ENCODE measurements at regions not wholly inside any gene's neighbourhood (a gene's known extent, or its start where the extent isn't known, plus 50 kb on each side); places are given as distances from the start of the nearest gene placed in this dataset.
"Not testable (repeated sequence)": the region's sequence is repeated elsewhere in the genome, so short reads cannot be mapped to it uniquely, and the experiment has no call there.

GRCh38 chr2:77578354-77578753, 56.2 kb upstream of the LRRTM4 start:
- no peaks in the 10 kb centered on the region for H3K27me3 ChIP-seq (ENCODE audit: low read length)
- H2AFZ ChIP-seq (ENCODE audit: low read length): no peak overlapping the region
- H3K27ac ChIP-seq (ENCODE audit: low read length): no peak overlapping the region
- no peak overlapping the region for H3K4me2 ChIP-seq (ENCODE audit: low read depth, low read length, poor library complexity, severe bottlenecking)
- H3K4me3 ChIP-seq (ENCODE audit: low read length): no peak overlapping the region
- no peaks in the 10 kb centered on the region for H4K20me1 ChIP-seq (ENCODE audit: insufficient read depth, low read depth, low read length)
- H3K4me1 ChIP-seq (ENCODE audit: low read length): no peaks in the 10 kb centered on the region
- no peak overlapping the region for H3K9ac ChIP-seq (ENCODE audit: low read length)
- peaks cover 57% of the 10 kb centered on the region for H3K9me3 ChIP-seq (ENCODE audit: low read length)
- H3K9me2 ChIP-seq (replicated peaks; ENCODE audit: insufficient read depth, low read length): no peaks in the 10 kb centered on the region
- DNase-seq: no peak
- no peaks in the 10 kb centered on the region for H3K36me3 ChIP-seq (ENCODE audit: insufficient read depth, low read length)
- no peaks in the 10 kb centered on the region for H3K79me2 ChIP-seq (ENCODE audit: low read length)

GRCh38 chr2:77579076-77579769, 57.0 kb upstream of the LRRTM4 start:
- Histone ChIP-seq H3K4me3 (ENCODE audit: low read length) (no peak overlapping the region), H3K9ac (ENCODE audit: low read length) (no peak overlapping the region), H3K36me3 (ENCODE audit: insufficient read depth, low read length) (no peaks in the 10 kb centered on the region), H3K4me2 (ENCODE audit: low read depth, low read length, poor library complexity, severe bottlenecking) (no peak overlapping the region), H3K4me1 (ENCODE audit: low read length) (no peaks in the 10 kb centered on the region), H4K20me1 (ENCODE audit: insufficient read depth, low read depth, low read length) (no peaks in the 10 kb centered on the region), H3K79me2 (ENCODE audit: low read length) (no peaks in the 10 kb centered on the region), H3K9me3 (ENCODE audit: low read length) (peaks cover 63% of the 10 kb centered on the region), H3K27me3 (ENCODE audit: low read length) (no peaks in the 10 kb centered on the region), H2AFZ (ENCODE audit: low read length) (no peak overlapping the region), H3K9me2 (replicated peaks; ENCODE audit: insufficient read depth, low read length) (no peaks in the 10 kb centered on the region), H3K27ac (ENCODE audit: low read length) (no peak overlapping the region)
- DNase-seq: no peak

GRCh38 chr2:77588438-77588837, 66.3 kb upstream of the LRRTM4 start:
- H3K27ac ChIP-seq (ENCODE audit: low read length): no peak overlapping the region
- H3K27me3 ChIP-seq (ENCODE audit: low read length): no peaks in the 10 kb centered on the region
- no peaks in the 10 kb centered on the region for H3K9me2 ChIP-seq (replicated peaks; ENCODE audit: insufficient read depth, low read length)
- no peaks in the 10 kb centered on the region for H4K20me1 ChIP-seq (ENCODE audit: insufficient read depth, low read depth, low read length)
- DNase-seq: no peak
- H3K9me3 ChIP-seq (ENCODE audit: low read length): peaks cover 40% of the 10 kb centered on the region
- H2AFZ ChIP-seq (ENCODE audit: low read length): no peak overlapping the region
- no peaks in the 10 kb centered on the region for H3K79me2 ChIP-seq (ENCODE audit: low read length)
- H3K9ac ChIP-seq (ENCODE audit: low read length): no peak overlapping the region
- no peaks in the 10 kb centered on the region for H3K4me1 ChIP-seq (ENCODE audit: low read length)
- H3K36me3 ChIP-seq (ENCODE audit: insufficient read depth, low read length): no peaks in the 10 kb centered on the region
- no peak overlapping the region for H3K4me2 ChIP-seq (ENCODE audit: low read depth, low read length, poor library complexity, severe bottlenecking)
- no peak overlapping the region for H3K4me3 ChIP-seq (ENCODE audit: low read length)

- Histone ChIP-seq H3K79me2 (ENCODE audit: low read length) (no peaks in the 10 kb centered on the region), H4K20me1 (ENCODE audit: insufficient read depth, low read depth, low read length) (no peaks in the 10 kb centered on the region), H3K9me2 (replicated peaks; ENCODE audit: insufficient read depth, low read length) (no peaks in the 10 kb centered on the region), H3K27me3 (ENCODE audit: low read length) (no peaks in the 10 kb centered on the region), H3K9ac (ENCODE audit: low read length) (no peak overlapping the region), H3K9me3 (ENCODE audit: low read length) (peaks cover 27% of the 10 kb centered on the region), H3K4me3 (ENCODE audit: low read length) (no peak overlapping the region), H3K36me3 (ENCODE audit: insufficient read depth, low read length) (no peaks in the 10 kb centered on the region), H3K4me1 (ENCODE audit: low read length) (no peaks in the 10 kb centered on the region), H3K4me2 (ENCODE audit: low read depth, low read length, poor library complexity, severe bottlenecking) (no peak overlapping the region), H2AFZ (ENCODE audit: low read length) (no peak overlapping the region), H3K27ac (ENCODE audit: low read length) (no peak overlapping the region)
- DNase-seq: no peak
Measured at GRCh38 chr2:77590298-77590917, 68.2 kb upstream of the LRRTM4 start.

- H3K4me2 ChIP-seq (ENCODE audit: low read depth, low read length, poor library complexity, severe bottlenecking); H3K4me3 ChIP-seq (ENCODE audit: low read length); DNase-seq; H3K4me1 ChIP-seq (ENCODE audit: low read length); H4K20me1 ChIP-seq (ENCODE audit: insufficient read depth, low read depth, low read length); H2AFZ ChIP-seq (ENCODE audit: low read length); H3K36me3 ChIP-seq (ENCODE audit: insufficient read depth, low read length); H3K9me2 ChIP-seq (replicated peaks; ENCODE audit: insufficient read depth, low read length); H3K27ac ChIP-seq (ENCODE audit: low read length); H3K27me3 ChIP-seq (ENCODE audit: low read length); H3K79me2 ChIP-seq (ENCODE audit: low read length); H3K9ac ChIP-seq (ENCODE audit: low read length): not testable (repeated sequence)
- peaks cover 16% of the 10 kb centered on the region for H3K9me3 ChIP-seq (ENCODE audit: low read length)
Measured at GRCh38 chr2:77592955-77593354, 70.8 kb upstream of the LRRTM4 start.

- H3K4me1 ChIP-seq (ENCODE audit: low read length): no peaks in the 10 kb centered on the region
- no peaks in the 10 kb centered on the region for H3K27me3 ChIP-seq (ENCODE audit: low read length)
- H2AFZ ChIP-seq (ENCODE audit: low read length): no peak overlapping the region
- no peaks in the 10 kb centered on the region for H3K9me2 ChIP-seq (replicated peaks; ENCODE audit: insufficient read depth, low read length)
- H4K20me1 ChIP-seq (ENCODE audit: insufficient read depth, low read depth, low read length): no peaks in the 10 kb centered on the region
- H3K9me3 ChIP-seq (ENCODE audit: low read length): peaks cover 46% of the 10 kb centered on the region
- H3K27ac ChIP-seq (ENCODE audit: low read length): no peak overlapping the region
- no peak overlapping the region for H3K9ac ChIP-seq (ENCODE audit: low read length)
- no peak for DNase-seq
- no peaks in the 10 kb centered on the region for H3K79me2 ChIP-seq (ENCODE audit: low read length)
- H3K4me3 ChIP-seq (ENCODE audit: low read length): no peak overlapping the region
- no peak overlapping the region for H3K4me2 ChIP-seq (ENCODE audit: low read depth, low read length, poor library complexity, severe bottlenecking)
- no peaks in the 10 kb centered on the region for H3K36me3 ChIP-seq (ENCODE audit: insufficient read depth, low read length)
Measured at GRCh38 chr2:77602771-77603170, 80.6 kb upstream of the LRRTM4 start.

GRCh38 chr2:77604953-77605929, 83.1 kb upstream of the LRRTM4 start:
- H3K9me2 ChIP-seq (replicated peaks; ENCODE audit: insufficient read depth, low read length): no peaks in the 10 kb centered on the region
- no peak for DNase-seq
- no peaks in the 10 kb centered on the region for H3K27me3 ChIP-seq (ENCODE audit: low read length)
- no peaks in the 10 kb centered on the region for H3K4me1 ChIP-seq (ENCODE audit: low read length)
- no peak overlapping the region for H3K9ac ChIP-seq (ENCODE audit: low read length)
- no peak overlapping the region for H3K4me2 ChIP-seq (ENCODE audit: low read depth, low read length, poor library complexity, severe bottlenecking)
- no peaks in the 10 kb centered on the region for H4K20me1 ChIP-seq (ENCODE audit: insufficient read depth, low read depth, low read length)
- H3K9me3 ChIP-seq (ENCODE audit: low read length): peaks cover 65% of the 10 kb centered on the region
- no peaks in the 10 kb centered on the region for H3K79me2 ChIP-seq (ENCODE audit: low read length)
- H3K36me3 ChIP-seq (ENCODE audit: insufficient read depth, low read length): no peaks in the 10 kb centered on the region
- no peak overlapping the region for H2AFZ ChIP-seq (ENCODE audit: low read length)
- H3K4me3 ChIP-seq (ENCODE audit: low read length): no peak overlapping the region
- no peak overlapping the region for H3K27ac ChIP-seq (ENCODE audit: low read length)

- DNase-seq: no peak
- Histone ChIP-seq H3K79me2 (ENCODE audit: low read length) (no peaks in the 10 kb centered on the region), H3K9me3 (ENCODE audit: low read length) (peaks cover 70% of the 10 kb centered on the region), H2AFZ (ENCODE audit: low read length) (no peak overlapping the region), H3K27me3 (ENCODE audit: low read length) (no peaks in the 10 kb centered on the region), H3K4me3 (ENCODE audit: low read length) (no peak overlapping the region), H3K27ac (ENCODE audit: low read length) (no peak overlapping the region), H3K9ac (ENCODE audit: low read length) (no peak overlapping the region), H4K20me1 (ENCODE audit: insufficient read depth, low read depth, low read length) (no peaks in the 10 kb centered on the region), H3K9me2 (replicated peaks; ENCODE audit: insufficient read depth, low read length) (no peaks in the 10 kb centered on the region), H3K36me3 (ENCODE audit: insufficient read depth, low read length) (no peaks in the 10 kb centered on the region), H3K4me2 (ENCODE audit: low read depth, low read length, poor library complexity, severe bottlenecking) (no peak overlapping the region), H3K4me1 (ENCODE audit: low read length) (no peaks in the 10 kb centered on the region)
Measured at GRCh38 chr2:77608510-77608909, 86.3 kb upstream of the LRRTM4 start.
